ENCODE measurements at regions not wholly inside any gene's neighbourhood (a gene's known extent, or its start where the extent isn't known, plus 50 kb on each side); places are given as distances from the start of the nearest gene placed in this dataset.

DNA sequence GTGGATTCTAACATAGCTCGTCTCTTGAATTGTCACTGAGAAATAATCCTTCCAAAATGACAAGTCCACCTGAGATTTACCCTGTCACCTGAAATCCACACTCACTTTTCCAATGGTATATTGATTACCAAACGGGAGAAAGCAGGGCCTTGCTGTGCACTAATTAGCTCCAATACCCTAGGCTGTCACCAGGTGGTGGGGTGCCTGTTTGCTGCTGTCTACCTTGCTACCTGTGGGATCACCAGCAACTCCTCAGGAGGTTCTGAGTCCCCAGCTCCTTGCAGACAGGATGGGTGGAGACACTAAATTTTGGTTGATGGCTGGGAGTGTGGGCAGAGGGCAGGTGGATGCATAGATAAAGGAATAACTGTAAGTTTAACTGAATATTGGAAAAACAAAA, 237.2 kb upstream of the ZNF32 start:
- WGBS (ENCODE audit: insufficient coverage), result 83% methylated on average over 2 of the region's 2 CpGs
- H3K36me3 ChIP-seq (replicated peaks in 1 of 2; ENCODE audit: control insufficient read depth in 1 of 2, insufficient read depth in 2 of 2, low read length in 2 of 2), result no peaks in the 10 kb centered on the region
- peaks cover 0 to 2% of the 10 kb centered on the region in 2 donors for H3K27me3 ChIP-seq (ENCODE audit: control insufficient read depth in 2 of 2, insufficient read depth in 2 of 2, low read length in 2 of 2)
- Mint-ChIP-seq H3K4me1 (no peaks in the 10 kb centered on the region), H3K4me3 (no peak overlapping the region), H3K36me3 (no peaks in the 10 kb centered on the region), H3K9me3 (no peaks in the 10 kb centered on the region), H3K27me3 (ENCODE audit: low read depth in 3 of 3) (peaks cover 2 to 12% (median 4%) of the 10 kb centered on the region in 3 donors), H3K27ac (no peak overlapping the region)
- intact Hi-C loops (cut with micrococcal nuclease), result no loop called here
- no peaks in the 10 kb centered on the region for H4K20me1 ChIP-seq (ENCODE audit: insufficient read depth, low read length)
- no peaks in the 10 kb centered on the region for H3K79me2 ChIP-seq (ENCODE audit: insufficient read depth, low read length)
- no peak overlapping the region for H2AFZ ChIP-seq (ENCODE audit: insufficient read depth, low read depth, low read length, poor library complexity, severe bottlenecking)
- H3K4me2 ChIP-seq (replicated peaks; ENCODE audit: extremely low read depth, low read length, poor library complexity, severe bottlenecking), result no peak overlapping the region
- no peaks in the 10 kb centered on the region for H3K4me1 ChIP-seq (ENCODE audit: control insufficient read depth in 1 of 2, insufficient read depth in 2 of 2, low read length in 2 of 2)
- no peak overlapping the region for H3K4me3 ChIP-seq (replicated peaks in 1 of 3; ENCODE audit: low read depth in 2 of 3, low read length in 3 of 3)
- H3K9me3 ChIP-seq (replicated peaks in 1 of 2; ENCODE audit: control insufficient read depth in 1 of 2, insufficient read depth in 1 of 2, low read length in 2 of 2), result no peaks in the 10 kb centered on the region
- H3K27ac ChIP-seq (ENCODE audit: low read depth in 1 of 2, low read length in 2 of 2), result no peak overlapping the region
- DNase-seq, result no peak
- TF ChIP-seq, protein P1, sequence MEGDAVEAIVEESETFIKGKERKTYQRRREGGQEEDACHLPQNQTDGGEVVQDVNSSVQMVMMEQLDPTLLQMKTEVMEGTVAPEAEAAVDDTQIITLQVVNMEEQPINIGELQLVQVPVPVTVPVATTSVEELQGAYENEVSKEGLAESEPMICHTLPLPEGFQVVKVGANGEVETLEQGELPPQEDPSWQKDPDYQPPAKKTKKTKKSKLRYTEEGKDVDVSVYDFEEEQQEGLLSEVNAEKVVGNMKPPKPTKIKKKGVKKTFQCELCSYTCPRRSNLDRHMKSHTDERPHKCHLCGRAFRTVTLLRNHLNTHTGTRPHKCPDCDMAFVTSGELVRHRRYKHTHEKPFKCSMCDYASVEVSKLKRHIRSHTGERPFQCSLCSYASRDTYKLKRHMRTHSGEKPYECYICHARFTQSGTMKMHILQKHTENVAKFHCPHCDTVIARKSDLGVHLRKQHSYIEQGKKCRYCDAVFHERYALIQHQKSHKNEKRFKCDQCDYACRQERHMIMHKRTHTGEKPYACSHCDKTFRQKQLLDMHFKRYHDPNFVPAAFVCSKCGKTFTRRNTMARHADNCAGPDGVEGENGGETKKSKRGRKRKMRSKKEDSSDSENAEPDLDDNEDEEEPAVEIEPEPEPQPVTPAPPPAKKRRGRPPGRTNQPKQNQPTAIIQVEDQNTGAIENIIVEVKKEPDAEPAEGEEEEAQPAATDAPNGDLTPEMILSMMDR (IDR thresholded peaks at IDR 0.05), result no peak
- no peak overlapping the region for H3K9ac ChIP-seq (ENCODE audit: insufficient read depth, low read length, poor library complexity, severe bottlenecking)

DNA sequence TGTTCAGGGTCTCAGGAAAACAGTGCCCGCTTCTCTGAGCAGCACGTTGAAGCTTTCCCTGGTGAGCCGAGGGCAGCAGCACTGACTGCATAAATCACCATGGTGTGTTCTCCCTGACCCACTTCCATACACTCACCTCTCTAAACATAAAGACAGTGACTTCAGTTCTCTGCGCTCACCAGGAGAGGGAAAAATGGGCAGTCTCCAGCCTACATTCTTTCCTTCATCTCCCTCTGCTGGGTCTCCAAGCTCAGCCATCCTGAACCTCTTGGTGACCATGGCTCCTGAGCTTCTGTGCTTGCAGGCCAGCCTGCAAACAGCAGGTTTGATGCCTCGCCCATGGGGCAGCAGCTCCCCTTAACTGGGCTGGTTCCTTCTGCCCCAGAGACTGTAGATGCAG, 236.6 kb upstream of the ZNF32 start:
- peaks cover 0 to 2% of the 10 kb centered on the region in 2 donors for H3K27me3 ChIP-seq (ENCODE audit: control insufficient read depth in 2 of 2, insufficient read depth in 2 of 2, low read length in 2 of 2)
- H3K36me3 ChIP-seq (replicated peaks in 1 of 2; ENCODE audit: control insufficient read depth in 1 of 2, insufficient read depth in 2 of 2, low read length in 2 of 2), result no peaks in the 10 kb centered on the region
- intact Hi-C loops (cut with micrococcal nuclease), result no loop called here
- Mint-ChIP-seq H3K9me3 (no peaks in the 10 kb centered on the region), H3K4me1 (no peaks in the 10 kb centered on the region), H3K27ac (no peak overlapping the region), H3K27me3 (ENCODE audit: low read depth in 3 of 3) (peaks cover 2 to 11% (median 4%) of the 10 kb centered on the region in 3 donors), H3K36me3 (no peaks in the 10 kb centered on the region), H3K4me3 (no peak overlapping the region)
- H3K4me3 ChIP-seq (replicated peaks in 1 of 3; ENCODE audit: low read depth in 2 of 3, low read length in 3 of 3), result no peak overlapping the region
- DNase-seq, result no peak
- no peaks in the 10 kb centered on the region for H3K79me2 ChIP-seq (ENCODE audit: insufficient read depth, low read length)
- no peak overlapping the region for H2AFZ ChIP-seq (ENCODE audit: insufficient read depth, low read depth, low read length, poor library complexity, severe bottlenecking)
- no peak overlapping the region for H3K9ac ChIP-seq (ENCODE audit: insufficient read depth, low read length, poor library complexity, severe bottlenecking)
- no peak overlapping the region for H3K27ac ChIP-seq (ENCODE audit: low read depth in 1 of 2, low read length in 2 of 2)
- H3K4me2 ChIP-seq (replicated peaks; ENCODE audit: extremely low read depth, low read length, poor library complexity, severe bottlenecking), result no peak overlapping the region
- H3K9me3 ChIP-seq (replicated peaks in 1 of 2; ENCODE audit: control insufficient read depth in 1 of 2, insufficient read depth in 1 of 2, low read length in 2 of 2), result no peaks in the 10 kb centered on the region
- TF ChIP-seq, protein P1 (IDR thresholded peaks at IDR 0.05), result no peak
- H3K4me1 ChIP-seq (ENCODE audit: control insufficient read depth in 1 of 2, insufficient read depth in 2 of 2, low read length in 2 of 2), result no peaks in the 10 kb centered on the region
- no peaks in the 10 kb centered on the region for H4K20me1 ChIP-seq (ENCODE audit: insufficient read depth, low read length)
- WGBS (ENCODE audit: insufficient coverage), result 86% methylated on average over 5 of the region's 5 CpGs
